ENCODE measurements at regions not wholly inside any gene's neighbourhood (a gene's known extent, or its start where the extent isn't known, plus 50 kb on each side); places are given as distances from the start of the nearest gene placed in this dataset.

DNA sequence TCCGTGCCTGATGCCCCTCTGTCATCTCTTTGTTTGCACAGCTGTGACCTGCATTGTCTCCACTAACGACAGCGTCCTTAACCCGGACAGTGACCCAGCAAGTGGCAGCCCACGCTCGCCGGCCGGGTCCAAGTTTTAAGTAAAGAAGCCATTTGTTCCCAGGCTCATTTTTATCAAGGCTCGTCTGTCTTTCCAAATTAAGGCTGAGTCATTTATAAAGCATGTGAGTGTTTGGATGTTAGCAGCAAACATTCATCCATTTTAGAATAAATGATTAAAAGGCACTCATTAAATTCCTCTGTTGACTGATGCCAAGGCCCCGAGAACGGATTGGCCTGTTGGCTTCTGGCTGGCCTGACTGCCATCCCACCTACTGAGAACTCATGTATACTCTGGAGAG lies 514.5 kb downstream of the NPHP4 start:
- no peak for TF ChIP-seq POLR2A (IDR thresholded peaks at IDR 0.05)
- TF ChIP-seq CTCF (IDR thresholded peaks at IDR 0.05) = no peak

Measured in lower leg skin (tissue), 3 donors.